ENCODE measurements at regions not wholly inside any gene's neighbourhood (a gene's known extent, or its start where the extent isn't known, plus 50 kb on each side); places are given as distances from the start of the nearest gene placed in this dataset.
"Not testable (repeated sequence)": the region's sequence is repeated elsewhere in the genome, so short reads cannot be mapped to it uniquely, and the experiment has no call there.

DNA sequence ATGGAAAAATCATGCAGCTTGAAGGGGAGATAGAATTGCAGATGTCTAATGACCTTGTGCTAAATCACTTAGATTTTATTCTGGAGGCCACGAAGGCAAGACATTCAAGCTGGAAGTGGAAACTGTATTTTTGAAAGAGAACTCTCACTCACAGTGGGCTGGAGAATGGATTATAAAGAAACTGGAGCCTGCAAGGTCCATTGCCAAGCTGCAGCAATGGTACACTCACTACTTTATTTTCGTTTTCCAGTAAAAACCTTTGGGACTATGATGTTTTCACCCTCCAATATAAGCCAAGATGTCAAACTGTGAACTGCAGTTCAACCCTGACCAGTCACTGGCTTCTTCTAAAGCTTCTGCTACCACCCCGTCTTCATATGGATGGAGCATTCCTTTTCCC, 62.0 kb downstream of the SKIDA1 start:
- H3K4me3 ChIP-seq (ENCODE audit: low read length), result no peak overlapping the region
- H3K9me3 ChIP-seq (replicated peaks; ENCODE audit: low read length), result no peaks in the 10 kb centered on the region
- no peaks in the 10 kb centered on the region for H3K4me1 ChIP-seq (ENCODE audit: control insufficient read depth, insufficient read depth, low read length)
- no peaks in the 10 kb centered on the region for H3K36me3 ChIP-seq (ENCODE audit: insufficient read depth, low read length)
- H3K4me2 ChIP-seq (ENCODE audit: low read length), result no peak overlapping the region
- no peak overlapping the region for H3K9ac ChIP-seq (ENCODE audit: low read depth, low read length)
- peaks cover under 1% of the 10 kb centered on the region for H3K27me3 ChIP-seq (ENCODE audit: control insufficient read depth, insufficient read depth, low read length)

DNA sequence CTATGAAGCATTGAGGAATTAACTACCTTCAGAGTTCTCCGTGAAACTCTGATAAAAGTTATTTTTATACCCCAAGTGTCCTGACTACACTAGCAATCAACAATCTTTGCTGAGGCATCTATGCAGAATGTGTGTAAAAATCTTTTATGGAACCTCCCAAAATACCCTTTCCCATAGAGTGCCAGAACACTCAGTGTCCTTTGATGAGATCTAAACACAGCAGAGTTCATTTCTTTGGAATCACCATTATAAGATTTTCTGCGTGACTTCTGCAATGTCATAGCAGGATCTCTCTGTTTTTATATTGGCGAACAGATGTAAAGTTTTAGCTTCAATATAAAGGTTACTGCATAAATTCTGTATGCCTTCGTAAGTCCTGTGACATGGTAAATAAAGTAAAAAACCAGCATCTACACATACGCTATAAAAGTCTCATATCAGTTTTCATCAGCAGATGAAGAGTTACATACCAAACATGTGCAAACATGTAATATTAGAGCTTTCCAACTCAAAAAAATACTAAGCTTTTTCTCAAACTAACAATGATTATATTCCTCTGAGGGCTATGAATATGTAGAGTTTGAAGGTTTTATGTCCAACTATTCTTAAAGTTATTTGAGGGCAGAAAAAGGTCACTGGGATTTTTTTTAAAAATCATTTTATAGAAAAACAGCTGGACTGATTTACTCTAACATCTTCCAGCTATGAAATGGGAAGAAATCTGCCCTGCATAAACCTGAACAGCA, 67.2 kb downstream of the SKIDA1 start:
- H3K4me2 ChIP-seq (ENCODE audit: low read length), result no peak overlapping the region
- no peaks in the 10 kb centered on the region for H3K36me3 ChIP-seq (ENCODE audit: insufficient read depth, low read length)
- H3K4me1 ChIP-seq (ENCODE audit: control insufficient read depth, insufficient read depth, low read length), result no peaks in the 10 kb centered on the region
- H3K4me3 ChIP-seq (ENCODE audit: low read length), result no peak overlapping the region
- peaks cover 16% of the 10 kb centered on the region for H3K9me3 ChIP-seq (replicated peaks; ENCODE audit: low read length)
- H3K27me3 ChIP-seq (ENCODE audit: control insufficient read depth, insufficient read depth, low read length), result no peaks in the 10 kb centered on the region
- no peak overlapping the region for H3K9ac ChIP-seq (ENCODE audit: low read depth, low read length)

- H3K4me1 ChIP-seq (ENCODE audit: control insufficient read depth, insufficient read depth, low read length), result no peaks in the 10 kb centered on the region
- no peaks in the 10 kb centered on the region for H3K36me3 ChIP-seq (ENCODE audit: insufficient read depth, low read length)
- no peaks in the 10 kb centered on the region for H3K27me3 ChIP-seq (ENCODE audit: control insufficient read depth, insufficient read depth, low read length)
- H3K4me2 ChIP-seq (ENCODE audit: low read length), result no peak overlapping the region
- peaks cover 16% of the 10 kb centered on the region for H3K9me3 ChIP-seq (replicated peaks; ENCODE audit: low read length)
- no peak overlapping the region for H3K4me3 ChIP-seq (ENCODE audit: low read length)
- no peak overlapping the region for H3K9ac ChIP-seq (ENCODE audit: low read depth, low read length)
Measured at GRCh38 chr10:21456160-21456559, 69.3 kb downstream of the SKIDA1 start.

- H3K36me3 ChIP-seq (ENCODE audit: insufficient read depth, low read length), result no peaks in the 10 kb centered on the region
- H3K27me3 ChIP-seq (ENCODE audit: control insufficient read depth, insufficient read depth, low read length), result no peaks in the 10 kb centered on the region
- no peak overlapping the region for H3K4me2 ChIP-seq (ENCODE audit: low read length)
- H3K4me3 ChIP-seq (ENCODE audit: low read length), result no peak overlapping the region
- peaks cover 16% of the 10 kb centered on the region for H3K9me3 ChIP-seq (replicated peaks; ENCODE audit: low read length)
- no peaks in the 10 kb centered on the region for H3K4me1 ChIP-seq (ENCODE audit: control insufficient read depth, insufficient read depth, low read length)
- H3K9ac ChIP-seq (ENCODE audit: low read depth, low read length), result no peak overlapping the region
Measured at GRCh38 chr10:21452203-21452602, 73.3 kb downstream of the SKIDA1 start.

- Histone ChIP-seq H3K9ac (ENCODE audit: low read depth, low read length) (no peak overlapping the region), H3K4me1 (ENCODE audit: control insufficient read depth, insufficient read depth, low read length) (no peaks in the 10 kb centered on the region), H3K9me3 (replicated peaks; ENCODE audit: low read length) (no peaks in the 10 kb centered on the region), H3K4me3 (ENCODE audit: low read length) (no peak overlapping the region), H3K36me3 (ENCODE audit: insufficient read depth, low read length) (no peaks in the 10 kb centered on the region), H3K4me2 (ENCODE audit: low read length) (no peak overlapping the region), H3K27me3 (ENCODE audit: control insufficient read depth, insufficient read depth, low read length) (no peaks in the 10 kb centered on the region)
Measured at GRCh38 chr10:21449288-21449966, 76.1 kb downstream of the SKIDA1 start.

GRCh38 chr10:21445163-21445562, 80.3 kb downstream of the SKIDA1 start:
- H3K4me3 ChIP-seq (ENCODE audit: low read length), result no peak overlapping the region
- H3K27me3 ChIP-seq (ENCODE audit: control insufficient read depth, insufficient read depth, low read length), result no peaks in the 10 kb centered on the region
- no peak overlapping the region for H3K4me2 ChIP-seq (ENCODE audit: low read length)
- no peak overlapping the region for H3K9ac ChIP-seq (ENCODE audit: low read depth, low read length)
- H3K36me3 ChIP-seq (ENCODE audit: insufficient read depth, low read length), result no peaks in the 10 kb centered on the region
- H3K9me3 ChIP-seq (replicated peaks; ENCODE audit: low read length), result no peaks in the 10 kb centered on the region
- H3K4me1 ChIP-seq (ENCODE audit: control insufficient read depth, insufficient read depth, low read length), result no peaks in the 10 kb centered on the region

GRCh38 chr10:21441625-21442024, 83.9 kb downstream of the SKIDA1 start:
- no peaks in the 10 kb centered on the region for H3K4me1 ChIP-seq (ENCODE audit: control insufficient read depth, insufficient read depth, low read length)
- no peak overlapping the region for H3K9ac ChIP-seq (ENCODE audit: low read depth, low read length)
- no peak overlapping the region for H3K4me2 ChIP-seq (ENCODE audit: low read length)
- no peak overlapping the region for H3K4me3 ChIP-seq (ENCODE audit: low read length)
- H3K27me3 ChIP-seq (ENCODE audit: control insufficient read depth, insufficient read depth, low read length), result no peaks in the 10 kb centered on the region
- H3K36me3 ChIP-seq (ENCODE audit: insufficient read depth, low read length), result no peaks in the 10 kb centered on the region
- no peaks in the 10 kb centered on the region for H3K9me3 ChIP-seq (replicated peaks; ENCODE audit: low read length)

DNA sequence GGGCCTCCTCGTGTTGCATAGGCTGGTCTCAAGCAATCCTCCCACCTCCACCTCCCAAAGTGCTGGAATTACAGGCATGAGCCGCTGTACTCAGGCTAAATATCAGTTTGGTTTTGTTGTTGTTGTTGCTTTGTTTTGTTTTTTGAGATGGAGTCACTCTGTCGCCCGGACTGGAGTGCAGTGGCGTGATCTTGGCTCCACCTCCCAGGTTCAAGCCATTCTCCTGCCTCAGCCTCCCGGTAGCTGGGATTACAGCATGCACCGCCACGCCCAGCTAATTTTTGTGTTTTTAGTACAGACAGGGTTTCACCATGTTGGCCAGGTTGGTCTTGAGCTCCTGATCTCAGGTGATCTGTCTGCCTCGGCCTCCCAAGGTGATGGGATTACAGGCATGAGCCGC, 86.6 kb downstream of the SKIDA1 start:
- H3K4me2 ChIP-seq (ENCODE audit: low read length); H3K4me3 ChIP-seq (ENCODE audit: low read length); H3K4me1 ChIP-seq (ENCODE audit: control insufficient read depth, insufficient read depth, low read length); H3K9ac ChIP-seq (ENCODE audit: low read depth, low read length); H3K27me3 ChIP-seq (ENCODE audit: control insufficient read depth, insufficient read depth, low read length); H3K36me3 ChIP-seq (ENCODE audit: insufficient read depth, low read length); H3K9me3 ChIP-seq (replicated peaks; ENCODE audit: low read length): not testable (repeated sequence)

DNA sequence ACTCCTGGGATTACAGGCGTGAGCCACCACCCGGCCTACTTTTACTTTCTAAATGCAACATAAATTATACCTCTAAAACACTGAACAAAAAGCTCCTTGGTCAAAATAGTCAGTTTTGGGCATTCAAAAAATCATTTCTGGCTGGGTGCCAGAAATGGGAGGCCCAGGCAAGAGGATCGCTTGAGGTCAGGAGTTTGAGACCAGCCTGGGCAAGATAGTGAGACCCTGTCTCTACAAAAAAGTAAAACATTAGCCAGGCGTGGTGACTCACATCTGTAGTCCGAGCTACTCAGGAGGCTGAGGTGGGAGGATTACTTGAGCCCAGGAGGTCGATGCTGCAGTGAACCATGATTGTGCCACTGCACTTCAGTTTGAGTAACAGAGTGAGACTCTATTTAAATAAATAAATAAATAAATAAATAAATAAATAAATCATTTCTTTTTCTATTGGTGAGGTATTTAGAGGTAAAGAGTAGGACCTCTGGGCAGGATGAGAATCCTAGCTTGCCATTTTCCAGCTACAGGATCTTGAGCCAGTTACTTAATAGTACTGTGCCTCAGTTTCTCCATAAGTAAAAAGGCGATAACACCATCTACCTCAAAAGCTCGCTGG, 87.6 kb downstream of the SKIDA1 start:
- Histone ChIP-seq H3K4me2 (ENCODE audit: low read length) (no peak overlapping the region), H3K27me3 (ENCODE audit: control insufficient read depth, insufficient read depth, low read length) (peaks cover 13% of the 10 kb centered on the region), H3K4me1 (ENCODE audit: control insufficient read depth, insufficient read depth, low read length) (no peaks in the 10 kb centered on the region), H3K36me3 (ENCODE audit: insufficient read depth, low read length) (no peaks in the 10 kb centered on the region), H3K4me3 (ENCODE audit: low read length) (no peak overlapping the region), H3K9ac (ENCODE audit: low read depth, low read length) (no peak overlapping the region), H3K9me3 (replicated peaks; ENCODE audit: low read length) (no peaks in the 10 kb centered on the region)

DNA sequence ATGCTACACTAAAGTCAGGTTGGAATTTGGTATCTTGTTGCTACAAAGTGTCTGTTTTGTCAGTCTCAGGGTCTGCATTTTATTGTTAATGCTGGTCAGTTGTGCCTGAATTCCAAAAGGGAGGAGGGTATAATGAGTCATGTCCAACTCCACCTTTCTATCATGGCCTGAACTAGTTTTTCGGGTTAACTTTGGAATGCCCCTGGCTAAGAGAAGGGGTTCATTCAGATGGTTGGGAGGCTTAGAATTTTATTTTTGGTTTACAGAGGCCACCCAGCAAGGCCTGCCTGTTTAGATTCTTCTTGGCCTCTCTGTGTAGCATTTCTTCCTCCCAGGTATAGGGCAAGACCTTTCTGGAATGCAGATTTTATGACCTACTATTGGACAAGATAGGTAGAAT, 93.2 kb downstream of the SKIDA1 start:
- Histone ChIP-seq H3K4me3 (ENCODE audit: low read length) (no peak overlapping the region), H3K4me2 (ENCODE audit: low read length) (no peak overlapping the region), H3K4me1 (ENCODE audit: control insufficient read depth, insufficient read depth, low read length) (no peaks in the 10 kb centered on the region), H3K9me3 (replicated peaks; ENCODE audit: low read length) (no peaks in the 10 kb centered on the region), H3K27me3 (ENCODE audit: control insufficient read depth, insufficient read depth, low read length) (peaks cover 13% of the 10 kb centered on the region), H3K36me3 (ENCODE audit: insufficient read depth, low read length) (no peaks in the 10 kb centered on the region), H3K9ac (ENCODE audit: low read depth, low read length) (no peak overlapping the region)

- Histone ChIP-seq H3K4me3 (ENCODE audit: low read length) (no peak overlapping the region), H3K9me3 (replicated peaks; ENCODE audit: low read length) (no peaks in the 10 kb centered on the region), H3K27me3 (ENCODE audit: control insufficient read depth, insufficient read depth, low read length) (peaks cover 13% of the 10 kb centered on the region), H3K9ac (ENCODE audit: low read depth, low read length) (no peak overlapping the region), H3K36me3 (ENCODE audit: insufficient read depth, low read length) (no peaks in the 10 kb centered on the region), H3K4me2 (ENCODE audit: low read length) (no peak overlapping the region), H3K4me1 (ENCODE audit: control insufficient read depth, insufficient read depth, low read length) (no peaks in the 10 kb centered on the region)
Measured at GRCh38 chr10:21431799-21432198, 93.7 kb downstream of the SKIDA1 start.
